ENCODE measurements at regions not wholly inside any gene's neighbourhood (a gene's known extent, or its start where the extent isn't known, plus 50 kb on each side); places are given as distances from the start of the nearest gene placed in this dataset.

DNA sequence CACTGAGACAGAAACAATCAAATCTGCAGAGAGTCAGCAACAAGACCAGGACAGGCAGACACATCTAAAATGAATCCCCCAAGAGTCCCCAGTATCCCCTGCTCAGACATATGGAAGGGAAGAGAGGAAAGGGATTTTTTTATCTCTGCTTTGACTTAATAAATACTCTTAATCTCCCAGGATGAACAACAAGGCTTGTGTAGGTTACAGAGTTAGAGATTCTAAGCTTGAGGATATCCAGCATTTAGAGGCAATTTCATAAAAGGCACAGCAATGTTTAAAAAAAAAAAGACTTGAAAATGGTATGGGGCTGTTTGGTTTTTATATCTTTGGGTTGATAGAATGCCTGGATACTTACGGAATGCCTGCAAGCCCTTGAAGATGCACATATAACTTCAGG, 199.9 kb downstream of the ARL4C start:
- TF ChIP-seq, protein P1, sequence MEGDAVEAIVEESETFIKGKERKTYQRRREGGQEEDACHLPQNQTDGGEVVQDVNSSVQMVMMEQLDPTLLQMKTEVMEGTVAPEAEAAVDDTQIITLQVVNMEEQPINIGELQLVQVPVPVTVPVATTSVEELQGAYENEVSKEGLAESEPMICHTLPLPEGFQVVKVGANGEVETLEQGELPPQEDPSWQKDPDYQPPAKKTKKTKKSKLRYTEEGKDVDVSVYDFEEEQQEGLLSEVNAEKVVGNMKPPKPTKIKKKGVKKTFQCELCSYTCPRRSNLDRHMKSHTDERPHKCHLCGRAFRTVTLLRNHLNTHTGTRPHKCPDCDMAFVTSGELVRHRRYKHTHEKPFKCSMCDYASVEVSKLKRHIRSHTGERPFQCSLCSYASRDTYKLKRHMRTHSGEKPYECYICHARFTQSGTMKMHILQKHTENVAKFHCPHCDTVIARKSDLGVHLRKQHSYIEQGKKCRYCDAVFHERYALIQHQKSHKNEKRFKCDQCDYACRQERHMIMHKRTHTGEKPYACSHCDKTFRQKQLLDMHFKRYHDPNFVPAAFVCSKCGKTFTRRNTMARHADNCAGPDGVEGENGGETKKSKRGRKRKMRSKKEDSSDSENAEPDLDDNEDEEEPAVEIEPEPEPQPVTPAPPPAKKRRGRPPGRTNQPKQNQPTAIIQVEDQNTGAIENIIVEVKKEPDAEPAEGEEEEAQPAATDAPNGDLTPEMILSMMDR (conservative IDR thresholded peaks at IDR 0.05; ENCODE audit: low read depth, low read length) = no peak
- TF ChIP-seq EZH2 (IDR thresholded peaks at IDR 0.05; ENCODE audit: borderline replicate concordance, low read depth, low read length, poor library complexity, severe bottlenecking) = no peak
